ENCODE measurements at regions not wholly inside any gene's neighbourhood (a gene's known extent, or its start where the extent isn't known, plus 50 kb on each side); places are given as distances from the start of the nearest gene placed in this dataset.

DNA sequence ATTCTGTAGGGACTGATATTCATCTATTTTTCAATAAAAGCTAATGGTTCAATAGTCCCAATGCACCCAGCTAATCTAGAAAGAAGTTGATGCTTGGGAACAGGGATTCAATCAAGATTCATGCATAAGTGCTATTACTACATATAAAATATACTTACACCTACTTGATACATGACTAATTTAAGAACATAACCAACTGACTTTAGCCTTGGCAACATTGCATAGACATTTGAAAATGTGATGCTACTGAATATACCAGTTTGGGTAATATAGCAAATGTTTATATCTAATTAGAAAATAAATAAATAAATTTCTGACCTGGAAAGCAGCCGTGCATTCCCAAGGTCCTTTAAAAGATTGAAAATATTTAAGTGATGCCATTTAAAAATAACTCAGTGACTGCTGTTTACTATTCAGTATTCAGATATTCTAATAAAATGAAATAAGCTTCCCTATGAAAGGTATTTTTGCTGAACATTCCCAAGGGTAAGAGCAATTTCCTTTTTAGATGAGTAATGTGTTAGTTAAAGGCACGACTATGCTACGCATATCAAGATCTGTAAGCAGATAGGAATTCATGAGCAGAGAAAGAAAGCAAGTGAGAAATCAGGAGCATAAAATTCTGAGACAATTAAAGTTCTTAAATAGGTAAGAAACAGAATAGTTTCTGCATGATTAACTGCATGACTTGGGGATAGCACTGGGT is 160.6 kb upstream of the SYT1 start:
- no peak for DNase-seq

- no peak for DNase-seq
Observed at GRCh38 chr12:78711954-78712353, 152.6 kb upstream of the SYT1 start.

DNA sequence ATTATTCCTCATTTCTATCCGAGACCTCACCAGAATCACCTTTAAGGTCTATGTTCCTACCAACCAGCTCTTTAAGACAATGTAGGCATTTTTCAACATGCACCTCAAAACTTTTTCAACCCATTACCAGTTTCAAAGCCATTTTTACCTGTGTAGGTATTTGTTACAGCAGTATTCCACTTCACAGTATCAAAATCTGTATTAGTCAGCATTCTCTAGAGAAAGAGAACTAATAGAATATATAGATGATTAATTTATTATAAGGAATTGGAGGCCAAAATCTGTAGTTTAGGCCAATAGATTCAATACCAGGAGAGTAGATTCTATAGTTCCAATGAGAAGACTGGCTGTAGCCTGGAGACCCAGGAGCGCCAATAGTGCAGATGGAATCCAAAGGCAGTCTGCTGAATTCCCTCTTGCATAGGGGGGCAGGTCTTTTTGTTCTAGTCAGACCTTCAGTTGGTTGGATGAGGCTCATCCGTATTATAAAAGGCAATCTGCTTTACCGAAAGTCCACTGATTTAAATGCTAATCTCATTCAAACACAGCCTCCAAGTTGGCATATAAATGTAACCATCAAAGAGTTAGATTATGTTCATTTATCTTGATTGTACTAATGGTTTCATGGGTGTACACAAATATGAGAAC is 151.6 kb upstream of the SYT1 start:
- no peak for DNase-seq

GRCh38 chr12:78719721-78720120 is 144.9 kb upstream of the SYT1 start:
- no peak for DNase-seq

DNA sequence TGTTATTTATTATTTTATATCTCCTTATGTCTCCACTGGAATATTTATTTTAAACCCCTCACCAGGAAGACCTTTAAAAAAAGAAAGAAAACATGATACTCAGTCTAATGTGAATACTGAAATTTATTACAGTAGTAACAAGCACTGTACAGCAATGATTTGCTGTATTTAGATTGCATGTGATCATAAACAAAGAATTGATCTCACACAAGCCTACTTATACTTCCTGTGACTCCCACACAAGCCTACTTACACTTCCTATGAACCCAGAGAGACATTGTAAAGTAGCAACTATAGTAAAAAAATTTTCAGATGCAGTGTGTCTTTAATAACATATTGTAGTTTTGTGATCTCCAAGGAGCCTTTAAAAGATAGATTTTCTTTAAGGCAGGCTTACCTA is 142.7 kb upstream of the SYT1 start:
- DNase-seq: no peak

- peak; percentile 24 for DNase-seq
Observed at GRCh38 chr12:78725033-78725432, 139.5 kb upstream of the SYT1 start.

- no peak for DNase-seq
Observed at GRCh38 chr12:78725951-78726580, 138.5 kb upstream of the SYT1 start.

DNA sequence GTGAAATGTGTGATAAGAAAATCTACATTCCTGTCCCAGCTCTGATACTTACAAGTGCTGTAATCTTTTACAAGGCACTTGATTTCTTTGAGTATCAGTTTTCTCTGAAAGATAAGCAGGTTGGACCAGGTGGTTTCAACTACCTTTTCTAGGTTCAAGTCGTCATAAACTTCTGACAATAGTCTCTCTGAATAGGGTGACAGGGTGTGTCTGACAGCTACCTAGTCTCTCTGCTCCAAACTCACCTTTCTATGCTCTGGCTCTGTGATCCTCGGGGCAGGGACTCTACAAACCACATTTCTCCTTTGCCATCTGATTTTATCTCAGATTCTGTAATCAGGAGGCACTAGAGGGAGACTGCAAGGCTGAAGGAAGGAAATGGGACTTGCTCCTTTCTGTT is 137.7 kb upstream of the SYT1 start:
- no peak for DNase-seq

- DNase-seq: no peak
Observed at GRCh38 chr12:78732481-78732880, 132.1 kb upstream of the SYT1 start.

DNA sequence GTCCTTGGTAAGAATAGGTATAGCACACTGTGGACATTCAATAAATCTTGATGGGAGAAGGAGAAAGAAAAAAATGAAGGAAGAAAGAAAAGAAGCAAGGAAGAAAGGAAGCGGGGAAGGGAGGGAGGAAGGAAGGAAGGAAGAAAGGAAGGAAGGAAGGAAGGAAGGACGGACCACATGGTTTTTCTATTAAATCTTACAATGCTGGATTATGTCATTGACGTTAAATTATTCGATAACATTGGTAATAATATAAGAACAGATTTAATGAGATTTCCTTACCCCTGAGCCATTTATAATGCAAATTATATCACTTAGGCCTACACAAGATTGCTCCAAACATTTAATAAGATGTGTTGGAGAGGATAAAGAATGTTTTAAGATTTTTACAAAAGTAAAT is 124.9 kb upstream of the SYT1 start:
- no peak for DNase-seq

DNA sequence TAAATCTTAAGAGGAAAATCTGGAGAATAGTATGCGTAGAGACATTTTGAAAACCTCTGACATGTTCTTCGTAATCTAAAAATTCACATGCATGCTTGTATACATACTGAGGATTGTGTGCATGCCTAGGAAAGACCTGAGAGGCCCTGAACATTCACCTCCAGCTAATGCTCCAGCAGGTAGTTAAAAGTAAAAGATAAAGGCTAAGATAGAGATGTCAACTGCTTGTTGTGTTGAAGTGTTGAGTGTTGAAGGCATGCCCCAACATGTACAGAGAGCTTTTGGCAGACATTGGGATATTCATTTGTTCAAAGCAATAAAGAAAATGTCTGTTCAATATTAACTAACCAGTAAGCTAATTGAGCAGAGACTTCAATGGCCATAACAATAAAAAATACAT is 118.6 kb upstream of the SYT1 start:
- DNase-seq: peak; percentile 95

- DNase-seq: no peak
Observed at GRCh38 chr12:78753058-78753457, 111.5 kb upstream of the SYT1 start.

DNA sequence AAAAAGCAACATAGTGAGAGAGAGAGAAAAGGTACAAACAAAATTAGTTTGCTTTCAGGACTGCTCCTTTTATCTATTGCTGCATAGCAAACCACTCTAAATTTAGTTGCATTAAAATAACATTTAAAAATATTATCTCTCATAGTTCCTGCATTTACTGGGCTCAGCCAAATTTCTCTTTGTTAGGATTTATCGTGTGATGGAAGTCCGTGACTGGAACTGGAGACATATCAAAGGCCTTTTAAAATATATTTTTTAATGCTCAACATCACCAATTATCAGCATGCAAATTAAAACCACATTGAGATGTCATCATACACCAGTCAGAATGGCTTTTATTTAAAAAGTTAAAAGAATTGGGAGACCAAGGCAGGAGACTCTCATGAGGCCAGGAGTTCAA is 107.6 kb upstream of the SYT1 start:
- no peak for DNase-seq

GRCh38 chr12:78759367-78759766 is 105.2 kb upstream of the SYT1 start:
- no peak for DNase-seq

DNA sequence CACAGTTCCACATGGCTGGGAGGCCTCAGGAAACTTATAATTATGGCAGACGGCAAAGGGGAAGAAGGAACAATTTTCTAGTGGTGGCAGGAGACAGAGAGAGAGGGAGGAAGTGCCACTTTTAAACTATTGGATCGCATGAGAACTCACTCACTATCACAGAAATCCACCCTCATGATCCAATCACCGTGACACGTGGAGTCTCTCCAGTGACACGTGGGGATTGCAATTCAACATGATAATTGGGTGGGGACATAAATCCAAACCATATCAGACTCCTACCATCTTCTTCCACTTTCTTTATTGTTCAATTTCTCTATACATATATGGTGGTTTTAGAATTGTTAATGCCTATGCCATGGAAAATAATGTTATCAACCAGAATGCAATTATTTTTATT is 103.7 kb upstream of the SYT1 start:
- no peak for DNase-seq

- DNase-seq: no peak
Observed at GRCh38 chr12:78764913-78765312, 99.7 kb upstream of the SYT1 start.

- DNase-seq: no peak
Observed at GRCh38 chr12:78767264-78767981, 97.2 kb upstream of the SYT1 start.

- no peak for DNase-seq
Observed at GRCh38 chr12:78778339-78778738, 86.2 kb upstream of the SYT1 start.

GRCh38 chr12:78787576-78787975 is 77.0 kb upstream of the SYT1 start:
- no peak for DNase-seq

DNA sequence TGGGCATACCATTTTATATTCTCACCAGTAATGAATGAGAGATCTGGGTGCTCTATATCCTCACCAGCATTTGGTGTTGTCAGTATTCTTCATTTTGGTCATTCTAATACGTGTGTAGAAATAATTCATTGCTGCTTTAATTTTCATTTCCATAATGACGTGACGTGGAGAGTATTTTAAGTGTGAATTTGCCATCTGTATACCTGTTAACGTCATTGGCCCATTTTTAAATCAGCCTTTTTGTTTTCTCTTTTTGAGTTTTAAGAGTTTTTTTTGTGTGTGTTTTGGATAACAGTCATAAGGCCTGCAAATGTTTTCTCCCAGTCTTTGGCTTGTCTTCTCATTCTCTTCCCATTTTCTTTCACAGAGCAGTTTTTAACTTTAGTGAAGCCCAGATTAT is 74.4 kb upstream of the SYT1 start:
- no peak for DNase-seq

- no peak for DNase-seq
Observed at GRCh38 chr12:78792052-78792698, 72.4 kb upstream of the SYT1 start.

GRCh38 chr12:78793491-78793890 is 71.1 kb upstream of the SYT1 start:
- DNase-seq: no peak

DNA sequence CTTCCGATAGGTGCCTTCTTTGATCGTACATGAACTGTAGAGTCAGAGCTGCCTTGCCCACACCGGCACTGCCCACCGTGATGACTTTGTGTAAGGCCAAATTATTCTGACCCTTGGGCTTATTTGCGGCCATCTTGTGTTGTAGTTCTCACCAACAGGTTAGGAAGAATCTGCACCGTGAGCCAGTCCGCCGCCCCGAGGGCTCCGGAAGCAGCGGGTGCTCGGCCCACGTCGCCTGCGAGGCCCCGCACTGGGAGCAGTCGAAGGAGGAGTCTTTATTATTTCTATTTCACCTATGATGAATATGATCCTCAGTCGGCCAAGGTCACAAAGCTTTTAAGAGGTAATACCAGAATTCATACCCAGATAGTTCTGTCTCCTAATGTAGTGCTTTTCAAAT is 70.6 kb upstream of the SYT1 start:
- no peak for DNase-seq

Data from NCI-H1105 treated with DMSO at 0.1 percent for 48 hours (cell line).